Activated T-cell treated with anti-CD3 and anti-CD28 coated beads for 48 hours (primary cell): ENCODE measurements at regions not wholly inside any gene's neighbourhood (a gene's known extent, or its start where the extent isn't known, plus 50 kb on each side); places are given as distances from the start of the nearest gene placed in this dataset.
"Not testable (repeated sequence)": the region's sequence is repeated elsewhere in the genome, so short reads cannot be mapped to it uniquely, and the experiment has no call there.

Experiments
- DNase-seq: peaks from one replicate; pipeline ENCODE4 v3.0.0-alpha.2; 2020; ENCODE audit warnings: low read depth

- no peak for DNase-seq
These were observed 1239.8 kb downstream of the TMEM121 start for GRCh38 chr14:106766145-106766544.

- peak; percentile 34 for DNase-seq
These were observed 1240.3 kb downstream of the TMEM121 start for GRCh38 chr14:106766551-106767277.

- not testable (repeated sequence) for DNase-seq
These were observed 1241.8 kb downstream of the TMEM121 start for GRCh38 chr14:106768230-106768629.

GRCh38 chr14:106768972-106769700 lies 1242.8 kb downstream of the TMEM121 start:
- DNase-seq = not testable (repeated sequence)

- DNase-seq = not testable (repeated sequence)
These were observed 1243.8 kb downstream of the TMEM121 start for GRCh38 chr14:106770158-106770672.

GRCh38 chr14:106774889-106775480 lies 1248.6 kb downstream of the TMEM121 start:
- DNase-seq = peak; percentile 76

GRCh38 chr14:106776395-106776983 lies 1250.1 kb downstream of the TMEM121 start:
- DNase-seq = no peak

- no peak for DNase-seq
These were observed 1252.6 kb downstream of the TMEM121 start for GRCh38 chr14:106778986-106779385.

- no peak for DNase-seq
These were observed 1260.3 kb downstream of the TMEM121 start for GRCh38 chr14:106786697-106787096.

- no peak for DNase-seq
These were observed 1261.2 kb downstream of the TMEM121 start for GRCh38 chr14:106787626-106788025.

GRCh38 chr14:106788534-106788933 lies 1262.2 kb downstream of the TMEM121 start:
- DNase-seq = no peak

- no peak for DNase-seq
These were observed 1262.9 kb downstream of the TMEM121 start for GRCh38 chr14:106789318-106789717.

GRCh38 chr14:106790189-106791036 lies 1264.0 kb downstream of the TMEM121 start:
- DNase-seq = peak; percentile 78

- DNase-seq = no peak
These were observed 1266.2 kb downstream of the TMEM121 start for GRCh38 chr14:106792543-106792942.

GRCh38 chr14:106798166-106798565 lies 1271.8 kb downstream of the TMEM121 start:
- not testable (repeated sequence) for DNase-seq

- peak; percentile 6 for DNase-seq
These were observed 1276.3 kb downstream of the TMEM121 start for GRCh38 chr14:106802413-106803364.

- no peak for DNase-seq
These were observed 1277.0 kb downstream of the TMEM121 start for GRCh38 chr14:106803379-106803778.

GRCh38 chr14:106807493-106807892 lies 1281.1 kb downstream of the TMEM121 start:
- DNase-seq = no peak

GRCh38 chr14:106808458-106808857 lies 1282.1 kb downstream of the TMEM121 start:
- DNase-seq = no peak

GRCh38 chr14:106808907-106809306 lies 1282.5 kb downstream of the TMEM121 start:
- DNase-seq = no peak
